ENCODE measurements at regions not wholly inside any gene's neighbourhood (a gene's known extent, or its start where the extent isn't known, plus 50 kb on each side); places are given as distances from the start of the nearest gene placed in this dataset.

DNA sequence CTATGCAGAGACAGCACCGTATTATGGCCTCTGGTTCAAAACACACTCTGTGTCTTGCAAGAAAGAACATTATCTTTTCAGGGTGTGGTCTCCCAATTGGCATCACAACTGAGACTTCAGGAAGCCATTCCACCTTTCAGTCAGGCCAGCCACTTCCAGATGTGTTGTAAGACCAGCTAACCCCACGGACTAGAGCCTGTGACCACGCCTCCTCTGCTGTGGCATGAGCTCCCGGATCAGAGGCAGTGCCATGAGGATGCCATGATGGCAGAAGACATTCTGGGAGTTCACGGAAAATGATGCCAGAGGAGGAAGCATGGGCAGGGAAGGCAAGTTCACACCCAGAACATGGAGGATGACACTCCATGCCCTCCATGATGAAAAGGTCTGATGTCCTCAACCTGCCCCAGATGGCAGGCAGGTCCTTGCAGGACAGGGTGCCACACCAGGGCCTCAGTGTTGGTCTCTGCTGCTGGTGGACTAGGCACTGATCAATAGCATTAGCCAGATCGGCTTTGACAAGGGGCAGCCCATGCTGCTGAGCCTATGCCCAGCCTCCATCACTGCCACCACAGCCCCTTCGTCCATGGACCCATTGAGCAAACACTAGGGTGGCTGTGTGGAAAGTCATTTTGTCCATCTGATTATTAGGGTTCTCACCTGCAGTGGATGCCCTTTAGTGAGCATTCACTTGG is 341.6 kb downstream of the MATN1 start:
- Histone ChIP-seq H3K9me3 (ENCODE audit: control insufficient read depth in 2 of 2, insufficient read depth in 1 of 2, low read depth in 1 of 2, low read length in 1 of 2) (no peaks in the 10 kb centered on the region), H3K4me3 (ENCODE audit: low read depth in 1 of 2, low read length in 2 of 2) (no peak overlapping the region), H3K27me3 (ENCODE audit: control insufficient read depth in 1 of 2, insufficient read depth in 2 of 2, low read length in 2 of 2) (no peaks in the 10 kb centered on the region), H3K27ac (ENCODE audit: low read depth in 2 of 2, low read length in 1 of 2) (no peak overlapping the region), H3K36me3 (ENCODE audit: control insufficient read depth in 2 of 2, insufficient read depth in 2 of 2, low read length in 1 of 2) (no peaks in the 10 kb centered on the region), H3K4me1 (ENCODE audit: control insufficient read depth in 2 of 2, insufficient read depth in 2 of 2, low read length in 1 of 2) (peaks cover 0 to 5% of the 10 kb centered on the region in 2 donors)
- 72 to 74% methylated on average over 7 of the region's 7 CpGs for WGBS, 2 donors

GRCh38 chr1:30381266-30381665 is 342.1 kb downstream of the MATN1 start:
- WGBS, 2 donors, result 63 to 75% methylated on average over 5 of the region's 5 CpGs
- H3K4me1 ChIP-seq (ENCODE audit: control insufficient read depth in 2 of 2, insufficient read depth in 2 of 2, low read length in 1 of 2), result peaks cover 0 to 5% of the 10 kb centered on the region in 2 donors
- H3K27ac ChIP-seq (ENCODE audit: low read depth in 2 of 2, low read length in 1 of 2), result no peak overlapping the region
- H3K36me3 ChIP-seq (ENCODE audit: control insufficient read depth in 2 of 2, insufficient read depth in 2 of 2, low read length in 1 of 2), result no peaks in the 10 kb centered on the region
- H3K4me3 ChIP-seq (ENCODE audit: low read depth in 1 of 2, low read length in 2 of 2), result no peak overlapping the region
- H3K27me3 ChIP-seq (ENCODE audit: control insufficient read depth in 1 of 2, insufficient read depth in 2 of 2, low read length in 2 of 2), result no peaks in the 10 kb centered on the region
- no peaks in the 10 kb centered on the region for H3K9me3 ChIP-seq (ENCODE audit: control insufficient read depth in 2 of 2, insufficient read depth in 1 of 2, low read depth in 1 of 2, low read length in 1 of 2)

GRCh38 chr1:30380625-30380984 is 342.8 kb downstream of the MATN1 start:
- no peak overlapping the region for H3K4me3 ChIP-seq (ENCODE audit: low read depth in 1 of 2, low read length in 2 of 2)
- H3K9me3 ChIP-seq (ENCODE audit: control insufficient read depth in 2 of 2, insufficient read depth in 1 of 2, low read depth in 1 of 2, low read length in 1 of 2), result no peaks in the 10 kb centered on the region
- H3K4me1 ChIP-seq (ENCODE audit: control insufficient read depth in 2 of 2, insufficient read depth in 2 of 2, low read length in 1 of 2), result peaks cover 0 to 5% of the 10 kb centered on the region in 2 donors
- WGBS, 2 donors, result 0% methylated on average over 3 of the region's 3 CpGs
- no peak overlapping the region for H3K27ac ChIP-seq (ENCODE audit: low read depth in 2 of 2, low read length in 1 of 2)
- no peaks in the 10 kb centered on the region for H3K36me3 ChIP-seq (ENCODE audit: control insufficient read depth in 2 of 2, insufficient read depth in 2 of 2, low read length in 1 of 2)
- H3K27me3 ChIP-seq (ENCODE audit: control insufficient read depth in 1 of 2, insufficient read depth in 2 of 2, low read length in 2 of 2), result no peaks in the 10 kb centered on the region

GRCh38 chr1:30379684-30380624 is 343.4 kb downstream of the MATN1 start:
- H3K4me1 ChIP-seq (ENCODE audit: control insufficient read depth in 2 of 2, insufficient read depth in 2 of 2, low read length in 1 of 2), result peaks cover 0 to 5% of the 10 kb centered on the region in 2 donors
- H3K27me3 ChIP-seq (ENCODE audit: control insufficient read depth in 1 of 2, insufficient read depth in 2 of 2, low read length in 2 of 2), result no peaks in the 10 kb centered on the region
- H3K36me3 ChIP-seq (ENCODE audit: control insufficient read depth in 2 of 2, insufficient read depth in 2 of 2, low read length in 1 of 2), result no peaks in the 10 kb centered on the region
- WGBS, 2 donors, result 42 to 50% methylated on average over 13 of the region's 13 CpGs
- no peak overlapping the region for H3K27ac ChIP-seq (ENCODE audit: low read depth in 2 of 2, low read length in 1 of 2)
- no peaks in the 10 kb centered on the region for H3K9me3 ChIP-seq (ENCODE audit: control insufficient read depth in 2 of 2, insufficient read depth in 1 of 2, low read depth in 1 of 2, low read length in 1 of 2)
- no peak overlapping the region for H3K4me3 ChIP-seq (ENCODE audit: low read depth in 1 of 2, low read length in 2 of 2)

DNA sequence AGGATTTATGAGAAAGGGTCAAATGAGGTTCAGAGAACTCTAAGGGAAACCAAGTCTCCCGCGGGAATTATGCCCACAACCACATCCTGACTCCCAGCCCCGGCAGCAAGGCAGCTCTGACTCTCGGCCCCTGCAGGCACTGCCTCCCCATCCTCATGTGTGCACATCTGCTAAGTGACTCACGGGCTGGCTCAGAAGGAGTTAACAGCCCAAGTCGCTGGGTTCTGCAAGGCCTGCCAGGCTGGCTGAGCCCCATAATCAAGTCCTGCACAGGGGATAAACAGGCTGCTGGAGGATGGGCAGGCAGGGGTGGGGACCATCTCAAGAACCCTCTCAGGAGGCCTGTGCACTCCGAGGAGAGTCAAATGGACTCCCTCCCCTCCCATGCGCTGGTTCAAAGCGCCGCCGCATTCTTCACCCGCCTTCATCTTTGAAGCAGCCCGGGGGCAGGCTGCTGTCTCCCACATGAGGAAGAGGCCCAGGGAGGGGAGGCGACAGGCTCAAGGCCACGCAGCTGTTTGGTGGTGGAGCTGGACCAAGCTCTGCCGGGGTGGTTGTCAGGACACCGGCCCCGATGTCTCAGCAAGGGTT is 344.3 kb downstream of the MATN1 start:
- no peak overlapping the region for H3K4me3 ChIP-seq (ENCODE audit: low read depth in 1 of 2, low read length in 2 of 2)
- H3K36me3 ChIP-seq (ENCODE audit: control insufficient read depth in 2 of 2, insufficient read depth in 2 of 2, low read length in 1 of 2), result no peaks in the 10 kb centered on the region
- H3K27me3 ChIP-seq (ENCODE audit: control insufficient read depth in 1 of 2, insufficient read depth in 2 of 2, low read length in 2 of 2), result no peaks in the 10 kb centered on the region
- no peaks in the 10 kb centered on the region for H3K9me3 ChIP-seq (ENCODE audit: control insufficient read depth in 2 of 2, insufficient read depth in 1 of 2, low read depth in 1 of 2, low read length in 1 of 2)
- peaks cover 0 to 5% of the 10 kb centered on the region in 2 donors for H3K4me1 ChIP-seq (ENCODE audit: control insufficient read depth in 2 of 2, insufficient read depth in 2 of 2, low read length in 1 of 2)
- WGBS, 2 donors, result 19 to 28% methylated on average over 18 of the region's 18 CpGs
- H3K27ac ChIP-seq (ENCODE audit: low read depth in 2 of 2, low read length in 1 of 2), result no peak overlapping the region

- Histone ChIP-seq H3K9me3 (ENCODE audit: control insufficient read depth in 2 of 2, insufficient read depth in 1 of 2, low read depth in 1 of 2, low read length in 1 of 2) (no peaks in the 10 kb centered on the region), H3K4me3 (ENCODE audit: low read depth in 1 of 2, low read length in 2 of 2) (no peak overlapping the region), H3K4me1 (ENCODE audit: control insufficient read depth in 2 of 2, insufficient read depth in 2 of 2, low read length in 1 of 2) (peaks cover 0 to 5% of the 10 kb centered on the region in 2 donors), H3K27me3 (ENCODE audit: control insufficient read depth in 1 of 2, insufficient read depth in 2 of 2, low read length in 2 of 2) (no peaks in the 10 kb centered on the region), H3K36me3 (ENCODE audit: control insufficient read depth in 2 of 2, insufficient read depth in 2 of 2, low read length in 1 of 2) (no peaks in the 10 kb centered on the region), H3K27ac (ENCODE audit: low read depth in 2 of 2, low read length in 1 of 2) (no peak overlapping the region)
- WGBS, 2 donors, result 71 to 72% methylated on average over 10 of the region's 10 CpGs
These were observed 345.3 kb downstream of the MATN1 start for GRCh38 chr1:30378003-30378596.

- WGBS, 2 donors, result 43 to 48% methylated on average over 11 of the region's 11 CpGs
- H3K27me3 ChIP-seq (ENCODE audit: control insufficient read depth in 1 of 2, insufficient read depth in 2 of 2, low read length in 2 of 2), result no peaks in the 10 kb centered on the region
- peaks cover 0 to 5% of the 10 kb centered on the region in 2 donors for H3K4me1 ChIP-seq (ENCODE audit: control insufficient read depth in 2 of 2, insufficient read depth in 2 of 2, low read length in 1 of 2)
- H3K27ac ChIP-seq (ENCODE audit: low read depth in 2 of 2, low read length in 1 of 2), result no peak overlapping the region
- H3K9me3 ChIP-seq (ENCODE audit: control insufficient read depth in 2 of 2, insufficient read depth in 1 of 2, low read depth in 1 of 2, low read length in 1 of 2), result no peaks in the 10 kb centered on the region
- H3K36me3 ChIP-seq (ENCODE audit: control insufficient read depth in 2 of 2, insufficient read depth in 2 of 2, low read length in 1 of 2), result no peaks in the 10 kb centered on the region
- H3K4me3 ChIP-seq (ENCODE audit: low read depth in 1 of 2, low read length in 2 of 2), result no peak overlapping the region
These were observed 346.0 kb downstream of the MATN1 start for GRCh38 chr1:30377230-30378002.

DNA sequence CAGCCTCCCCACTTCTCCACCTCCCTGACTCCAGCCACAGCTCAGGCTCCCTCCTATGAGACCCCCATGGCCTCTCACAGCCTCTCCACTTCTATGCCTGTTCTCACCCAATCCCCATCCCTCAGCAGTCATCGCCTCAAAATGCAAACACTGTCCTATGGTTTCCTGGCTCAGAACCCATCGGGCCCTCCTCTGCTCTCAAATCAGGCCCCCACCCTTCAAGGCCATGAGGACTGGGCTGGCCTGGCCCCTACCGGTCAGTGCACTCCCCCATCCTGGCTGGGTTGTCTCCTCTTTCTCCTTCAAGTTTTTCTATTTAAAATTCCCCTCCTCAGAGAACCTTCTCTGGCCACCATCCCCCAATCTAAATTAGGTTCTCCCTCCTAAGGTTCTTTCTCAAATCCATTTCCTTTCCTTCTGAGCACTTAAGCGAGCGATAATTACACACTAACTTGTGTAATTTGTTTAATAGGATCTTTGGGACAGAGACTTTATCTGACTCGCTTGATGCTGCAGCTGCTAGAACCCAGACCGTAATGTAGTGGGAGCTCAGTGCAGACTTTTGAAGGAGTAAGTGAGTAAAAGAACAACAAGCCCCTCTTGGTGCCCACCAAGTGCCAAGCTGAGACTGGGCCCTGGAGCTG is 347.2 kb downstream of the MATN1 start:
- H3K27me3 ChIP-seq (ENCODE audit: control insufficient read depth in 1 of 2, insufficient read depth in 2 of 2, low read length in 2 of 2), result no peaks in the 10 kb centered on the region
- H3K27ac ChIP-seq (ENCODE audit: low read depth in 2 of 2, low read length in 1 of 2), result no peak overlapping the region
- no peaks in the 10 kb centered on the region for H3K9me3 ChIP-seq (ENCODE audit: control insufficient read depth in 2 of 2, insufficient read depth in 1 of 2, low read depth in 1 of 2, low read length in 1 of 2)
- peaks cover 0 to 5% of the 10 kb centered on the region in 2 donors for H3K4me1 ChIP-seq (ENCODE audit: control insufficient read depth in 2 of 2, insufficient read depth in 2 of 2, low read length in 1 of 2)
- no peaks in the 10 kb centered on the region for H3K36me3 ChIP-seq (ENCODE audit: control insufficient read depth in 2 of 2, insufficient read depth in 2 of 2, low read length in 1 of 2)
- 71 to 76% methylated on average over 7 of the region's 7 CpGs for WGBS, 2 donors
- no peak overlapping the region for H3K4me3 ChIP-seq (ENCODE audit: low read depth in 1 of 2, low read length in 2 of 2)

Measured in esophagus (tissue), 2 donors.